ENCODE measurements at regions not wholly inside any gene's neighbourhood (a gene's known extent, or its start where the extent isn't known, plus 50 kb on each side); places are given as distances from the start of the nearest gene placed in this dataset.

- TF ChIP-seq EZH2 (IDR thresholded peaks at IDR 0.05; ENCODE audit: low read length, unreplicated experiment) (no peak), CTCF (conservative IDR thresholded peaks at IDR 0.05; ENCODE audit: low read depth, low read length) (no peak), EZH2phosphoT487 (IDR thresholded peaks at IDR 0.05; ENCODE audit: borderline replicate concordance, low read length) (no peak)
Observed at GRCh38 chrX:109049903-109050302, 313.5 kb upstream of the IRS4 start.
